Stimulated activated naive CD8-positive, alpha-beta T cell treated with anti-CD3 and anti-CD28 coated beads, Interleukin-15, Interleukin-2, amounts not matched to agents 100 U/mL and 50 U/mL, for 24 hours (primary cell): ENCODE measurements at regions not wholly inside any gene's neighbourhood (a gene's known extent, or its start where the extent isn't known, plus 50 kb on each side); places are given as distances from the start of the nearest gene placed in this dataset.
"Not testable (repeated sequence)": the region's sequence is repeated elsewhere in the genome, so short reads cannot be mapped to it uniquely, and the experiment has no call there.

Experiments
- ATAC-seq: fragments of 150-1000 bp; cut with Tn5 transposase; one replicate; pipeline ENCODE4 v1.10.0; 2021
- DNase-seq: peaks from one replicate; pipeline ENCODE4 v3.0.0; 2021

- ATAC-seq (no peak), DNase-seq (no peak)
Observed at GRCh38 chr4:128688846-128689437, 120.6 kb upstream of the JADE1 start.

DNA sequence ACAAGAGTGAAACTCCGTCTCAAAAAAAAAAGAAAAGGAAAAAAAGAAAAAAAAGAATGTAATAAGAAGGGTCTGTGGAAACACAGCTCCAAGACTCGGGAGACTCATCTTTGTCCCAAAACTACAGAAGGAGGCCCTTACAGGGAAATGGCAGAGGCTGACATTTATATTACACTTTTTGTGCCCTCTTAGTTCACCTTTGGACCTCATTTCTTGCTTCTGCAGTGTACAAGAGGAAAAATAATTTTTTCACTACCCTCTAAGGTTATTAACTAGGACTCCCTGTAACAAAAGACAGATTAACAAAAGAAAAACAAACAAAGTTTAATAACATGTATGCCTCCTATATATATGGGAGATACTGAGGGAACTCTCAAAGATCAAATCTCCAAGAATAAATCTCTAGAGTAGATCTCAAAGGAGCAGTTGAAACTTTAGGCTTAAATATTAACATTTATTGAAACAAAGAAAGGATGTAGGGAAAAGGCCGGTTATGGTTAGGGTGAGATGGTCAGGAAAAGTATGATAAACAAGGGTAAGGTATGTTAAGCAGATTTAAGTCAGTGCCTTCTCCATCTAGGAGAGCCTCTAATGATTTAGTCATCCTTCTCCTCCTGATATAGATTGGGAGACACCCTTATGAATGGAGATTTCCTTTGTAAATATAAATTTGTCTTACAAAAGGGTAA is 121.3 kb upstream of the JADE1 start:
- DNase-seq (no peak), ATAC-seq (no peak)

DNA sequence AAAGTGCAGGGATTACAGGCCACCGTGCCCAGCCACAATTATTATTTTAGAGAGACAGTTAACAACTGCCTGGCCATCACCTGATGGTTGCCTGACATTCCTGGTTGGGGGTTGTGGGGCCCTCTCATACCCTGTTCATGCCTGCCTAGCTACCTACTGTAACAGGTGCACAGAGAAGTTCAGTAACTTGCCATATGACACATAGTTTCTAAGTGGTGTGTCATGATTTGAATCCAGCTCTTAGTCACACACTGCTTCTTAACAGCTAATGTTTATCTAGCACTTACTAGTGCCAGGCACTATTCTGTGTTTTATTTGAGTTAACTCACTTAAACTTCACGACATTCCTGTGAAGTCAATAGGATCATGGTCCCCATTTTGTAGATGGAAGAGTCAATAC is 122.7 kb upstream of the JADE1 start:
- ATAC-seq (no peak), DNase-seq (no peak)

- ATAC-seq = no peak
Observed at GRCh38 chr4:128686032-128686465, 123.5 kb upstream of the JADE1 start.

DNA sequence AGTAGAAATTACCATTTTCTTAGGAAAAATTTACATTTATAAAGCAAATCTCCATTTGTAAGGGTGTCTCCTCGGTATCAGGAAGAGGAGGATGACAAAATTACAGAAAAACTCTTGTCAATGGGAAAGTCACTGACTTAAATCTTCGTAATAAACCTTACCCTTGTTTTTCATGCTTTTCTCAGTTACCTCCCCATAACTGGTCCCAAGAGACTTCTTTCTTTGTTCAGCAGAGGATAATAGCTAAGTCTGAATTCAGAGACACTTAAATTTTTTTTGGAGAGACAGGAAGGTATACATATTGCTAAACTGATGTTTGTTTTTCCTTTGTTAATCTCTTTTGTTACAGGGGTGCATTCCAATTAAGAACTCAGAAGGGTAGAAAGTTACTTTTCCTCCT is 125.5 kb upstream of the JADE1 start:
- DNase-seq (no peak), ATAC-seq (no peak)

More at GRCh38 chr4:128686032-128686465, 123.5 kb upstream of the JADE1 start:
- DNase-seq = no peak

DNA sequence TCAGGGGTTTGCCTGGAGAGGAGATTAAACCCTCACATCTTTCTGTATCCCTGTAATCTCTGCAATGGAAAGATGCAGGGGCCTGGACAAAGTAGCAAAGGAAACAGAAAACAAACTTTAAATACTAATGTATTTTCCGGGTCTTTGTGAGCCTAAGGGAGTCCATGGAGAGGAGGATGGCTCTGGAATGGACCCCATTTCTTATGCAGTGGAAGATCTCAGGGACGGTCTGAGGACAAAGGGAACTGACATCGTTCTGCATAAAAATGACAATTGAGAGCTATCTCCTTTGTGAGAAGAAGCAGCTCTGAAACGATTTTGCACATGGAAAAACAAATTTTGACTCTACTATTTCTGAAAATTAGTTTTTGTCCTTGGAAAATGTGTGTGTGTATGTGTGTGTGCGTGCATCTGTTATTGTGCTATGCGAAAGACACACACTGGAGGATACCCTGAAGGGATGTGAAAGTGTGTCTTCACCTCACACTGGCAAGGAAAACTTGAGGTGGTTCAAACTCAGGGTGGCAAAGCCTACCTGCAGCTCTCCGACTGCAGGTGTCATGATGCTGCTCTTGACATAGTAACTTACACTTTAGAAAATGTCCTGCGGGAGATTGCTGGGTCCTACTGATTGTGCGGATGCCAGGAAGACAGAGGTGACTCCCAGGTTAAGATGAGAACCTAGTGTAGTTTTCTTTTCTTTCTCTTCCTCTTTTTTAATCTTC is 126.4 kb upstream of the JADE1 start:
- ATAC-seq = no peak
- DNase-seq = no peak

DNA sequence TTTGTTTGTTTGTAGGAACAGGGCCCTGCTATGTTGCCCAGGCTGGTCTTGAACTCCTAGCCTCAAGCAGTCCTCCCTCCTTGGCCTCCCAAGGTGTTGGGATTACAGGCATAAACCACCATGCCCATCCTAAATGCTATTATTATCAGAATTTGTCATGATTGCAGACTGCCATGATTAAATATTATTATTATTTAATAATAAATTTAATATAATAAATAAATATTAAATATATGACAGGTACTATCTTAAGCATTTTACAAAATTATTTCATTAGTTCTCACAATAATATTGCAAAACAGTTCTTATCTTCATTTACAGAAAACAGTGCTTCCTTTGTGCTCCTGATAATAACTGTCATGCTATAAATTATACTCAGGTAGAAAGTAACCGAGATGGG is 133.4 kb upstream of the JADE1 start:
- no peak for DNase-seq

DNA sequence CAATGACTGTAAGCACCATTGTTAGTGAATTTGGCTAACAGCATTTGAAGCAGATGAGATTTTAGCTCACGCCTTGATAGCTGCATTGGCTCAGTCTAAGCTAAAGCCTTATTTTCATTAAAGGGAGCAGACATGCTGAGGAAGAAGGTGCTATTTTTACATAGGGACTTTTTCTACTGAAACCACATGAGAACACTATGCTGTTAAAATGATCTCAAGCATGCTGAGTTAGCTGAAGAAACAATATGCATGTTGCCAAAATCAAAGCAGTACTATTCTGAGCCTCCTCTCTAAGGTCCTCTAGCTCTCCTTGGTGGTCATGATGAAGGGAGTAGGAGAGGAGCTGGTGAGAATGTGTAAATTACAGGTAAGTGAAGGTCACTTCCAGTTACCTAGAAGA is 134.4 kb upstream of the JADE1 start:
- no peak for ATAC-seq
- no peak for DNase-seq

More for the DNA sequence above, 133.4 kb upstream of the JADE1 start:
- no peak for ATAC-seq

DNA sequence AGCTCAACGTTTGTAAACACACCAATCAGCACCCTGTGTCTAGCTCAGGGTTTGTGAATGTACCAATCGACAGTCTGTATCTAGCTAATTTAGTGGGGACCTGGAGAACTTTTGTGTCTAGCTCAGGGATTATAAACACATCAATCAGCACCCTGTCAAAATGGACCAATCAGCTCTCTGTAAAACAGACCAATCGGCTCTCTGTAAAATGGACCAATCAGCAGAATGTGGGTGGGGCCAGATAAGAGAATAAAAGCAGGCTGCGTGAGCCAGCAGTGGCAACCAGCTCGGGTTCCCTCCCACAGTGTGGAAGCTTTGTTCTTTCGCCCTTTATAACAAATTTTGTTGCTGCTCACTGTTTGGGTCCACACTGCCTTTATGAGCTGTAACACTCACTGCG is 136.3 kb upstream of the JADE1 start:
- DNase-seq, ATAC-seq: not testable (repeated sequence)

GRCh38 chr4:128672596-128672995 is 136.9 kb upstream of the JADE1 start:
- DNase-seq, ATAC-seq: not testable (repeated sequence)

GRCh38 chr4:128670513-128670912 is 139.0 kb upstream of the JADE1 start:
- no peak for ATAC-seq
- DNase-seq = no peak

GRCh38 chr4:128668566-128668965 is 140.9 kb upstream of the JADE1 start:
- DNase-seq (no peak), ATAC-seq (no peak)

DNA sequence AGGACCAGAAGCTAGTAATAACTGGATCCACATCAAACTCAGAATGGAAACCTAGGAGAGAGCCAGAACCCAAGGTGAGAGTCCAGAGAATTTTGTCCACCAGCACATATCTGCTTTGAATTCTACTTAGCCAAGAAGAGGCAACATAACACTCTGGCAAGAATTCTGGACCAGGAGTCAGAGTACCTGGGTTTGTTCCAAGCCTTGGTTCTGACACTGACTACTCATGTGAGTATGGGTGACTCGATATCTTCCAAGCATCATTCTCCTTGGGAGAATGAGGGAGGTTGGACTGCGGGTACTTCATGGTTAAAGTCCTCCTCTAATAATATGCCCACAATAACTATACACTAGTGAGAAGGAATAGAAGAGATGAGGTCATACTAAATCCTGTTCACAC is 144.0 kb upstream of the JADE1 start:
- ATAC-seq = no peak
- no peak for DNase-seq

- DNase-seq = no peak
- ATAC-seq = no peak
Observed at GRCh38 chr4:128663325-128663724, 146.2 kb upstream of the JADE1 start.

DNA sequence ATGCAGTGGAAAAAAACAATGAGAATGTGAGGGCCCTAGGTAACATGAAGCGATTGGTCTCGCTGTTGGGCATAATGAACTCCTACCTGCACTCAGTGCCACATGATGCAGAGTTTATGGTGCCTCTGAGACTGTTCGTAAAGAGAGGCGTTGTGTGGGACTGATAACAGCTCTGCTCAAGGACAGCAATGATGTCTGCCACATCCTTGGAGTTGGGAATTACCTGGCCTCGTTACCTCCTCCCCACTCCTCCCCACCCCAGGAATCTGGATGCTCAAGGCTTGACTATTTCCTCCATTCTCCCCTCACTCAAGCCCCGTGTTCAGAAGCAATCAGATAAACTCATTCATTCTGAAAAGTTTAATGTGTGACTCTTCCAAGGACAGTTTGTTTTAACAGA is 148.0 kb upstream of the JADE1 start:
- ATAC-seq = no peak
- DNase-seq = no peak

- DNase-seq (no peak), ATAC-seq (no peak)
Observed at GRCh38 chr4:128660361-128661215, 148.9 kb upstream of the JADE1 start.

- DNase-seq = no peak
- no peak for ATAC-seq
Observed at GRCh38 chr4:128658214-128658631, 151.3 kb upstream of the JADE1 start.

GRCh38 chr4:128657638-128658037 is 151.9 kb upstream of the JADE1 start:
- ATAC-seq = no peak

GRCh38 chr4:128654465-128654864 is 155.0 kb upstream of the JADE1 start:
- no peak for DNase-seq
- ATAC-seq = no peak

More at GRCh38 chr4:128657638-128658037, 151.9 kb upstream of the JADE1 start:
- no peak for DNase-seq

DNA sequence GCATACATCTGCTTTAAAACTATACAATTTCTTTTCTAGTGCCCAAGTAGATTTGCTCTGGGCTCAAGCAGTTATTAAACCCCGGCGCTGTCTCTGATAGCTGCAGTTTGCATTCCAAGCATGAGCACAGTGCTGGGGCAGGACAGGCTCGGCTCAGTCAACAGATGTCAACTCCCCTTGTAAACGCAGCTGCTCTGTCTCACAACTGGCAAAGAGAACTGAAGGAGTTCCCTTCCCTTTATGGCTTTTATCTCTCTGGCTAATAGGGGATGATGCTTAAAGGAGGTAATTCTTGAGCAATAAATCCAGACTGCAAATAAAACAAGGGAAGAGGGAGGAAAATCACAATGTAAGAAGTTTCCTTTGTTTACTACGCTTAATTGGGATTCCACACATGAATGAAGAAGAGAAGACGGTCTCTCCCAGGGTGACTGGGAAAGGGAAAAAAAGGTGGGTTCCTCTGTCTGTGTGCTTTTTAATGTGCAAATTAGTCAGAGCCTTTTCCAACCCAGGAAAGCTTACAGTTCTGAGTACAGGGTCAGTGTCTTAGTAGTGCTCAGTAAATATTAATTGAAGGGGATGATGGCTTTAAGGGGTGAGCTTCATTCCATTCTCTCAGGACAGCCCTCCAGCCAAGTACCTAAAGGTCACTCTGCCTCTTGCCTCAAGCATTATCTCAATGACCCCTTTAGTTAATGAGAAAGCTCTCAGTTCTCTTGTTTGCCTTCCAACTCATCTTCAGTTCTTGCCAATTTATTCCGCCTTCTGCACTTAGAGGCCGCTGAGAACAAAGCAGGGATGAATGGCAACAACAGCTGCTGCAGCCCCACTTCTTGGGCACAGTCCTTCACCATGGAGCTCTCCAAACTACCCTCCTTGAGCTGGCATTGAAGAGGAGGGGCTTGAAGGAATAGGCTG is 155.7 kb upstream of the JADE1 start:
- ATAC-seq (no peak), DNase-seq (no peak)

GRCh38 chr4:128649575-128650205 is 159.8 kb upstream of the JADE1 start:
- no peak for DNase-seq
- no peak for ATAC-seq
